OCI-LY3 (cell line): ENCODE measurements at regions not wholly inside any gene's neighbourhood (a gene's known extent, or its start where the extent isn't known, plus 50 kb on each side); places are given as distances from the start of the nearest gene placed in this dataset.

Source experiments
- H2AFZ ChIP-seq: fragments of 200-600, 300-600 bp; shearing (Covaris generic); 2 replicates; pipeline ENCODE4 v1.6.0; 2014; ENCODE audit warnings: antibody characterized with exemption, low read depth, low read length
- H3K27ac ChIP-seq: fragments of 200-600, 300-600 bp; sonication (generic); 2 replicates; pipeline ENCODE4 v1.5.1; 2014; ENCODE audit warnings: mild to moderate bottlenecking, low read length, moderate library complexity, mixed read lengths
- H3K27me3 ChIP-seq: fragments of 200-600, 300-600 bp; sonication (generic); 2 replicates; pipeline ENCODE4 v1.6.1; 2014; ENCODE audit warnings: low read depth, low read length, mixed read lengths
- H3K36me3 ChIP-seq: fragments of 200-600, 300-600 bp; sonication (generic); replicated peaks from 2 replicates; pipeline ENCODE3; 2014; ENCODE audit warnings: low read depth, low read length, mixed read lengths
- H3K4me1 ChIP-seq: fragments of 300-600, 200-600 bp; sonication (generic); 2 replicates; pipeline ENCODE4 v1.6.1; 2014; ENCODE audit warnings: low read length, mixed read lengths
- H3K4me2 ChIP-seq: fragments of 200-600, 300-600 bp; sonication (generic); 2 replicates; pipeline ENCODE4 v1.6.1; 2014; ENCODE audit warnings: low read length, mixed read lengths
- H3K4me3 ChIP-seq: fragments of 300-600, 200-600 bp; sonication (generic); 2 replicates; pipeline ENCODE4 v1.5.1; 2014; ENCODE audit warnings: antibody characterized with exemption, mild to moderate bottlenecking, low read length, moderate library complexity
- H3K79me2 ChIP-seq: fragments of 300-600, 200-600 bp; shearing (Covaris generic); 2 replicates; pipeline ENCODE4 v1.6.1; 2014; ENCODE audit warnings: mild to moderate bottlenecking, low read length, mixed read lengths
- H3K9ac ChIP-seq: fragments of 300-600, 200-600 bp; shearing (Covaris generic); 2 replicates; pipeline ENCODE4 v1.6.0; 2014; ENCODE audit warnings: mild to moderate bottlenecking, low read length, moderate library complexity
- H3K9me3 ChIP-seq: fragments of 200-600, 300-600 bp; shearing (Covaris generic); 2 replicates; pipeline ENCODE4 v1.6.1; 2014; ENCODE audit warnings: low read length, mixed read lengths; ENCODE audit not compliant: insufficient read depth
- H4K20me1 ChIP-seq: fragments of 200-600, 300-600 bp; sonication (generic); 2 replicates; pipeline ENCODE4 v1.6.1; 2016; ENCODE audit warnings: low read length, mixed read lengths; ENCODE audit not compliant: insufficient read depth
- EZH2phosphoT487 ChIP-seq: fragments of 200-600 bp; shearing (Covaris generic); IDR thresholded peaks from 2 replicates; pipeline ENCODE4 v1.6.1; 2018; ENCODE audit warnings: antibody characterized with exemption, mixed run types, low read depth
- TF ChIP-seq, protein P1 (sequence below): fragments of 200-600, 300-600 bp; sonication (generic); IDR thresholded peaks from 2 replicates; pipeline ENCODE4 v1.5.1; 2014; ENCODE audit warnings: antibody characterized with exemption, low read length, low read depth

GRCh38 chr2:136298631-136299030 lies 180.7 kb upstream of the CXCR4 start:
- no peak overlapping the region for H2AFZ ChIP-seq
- no peak overlapping the region for H3K9ac ChIP-seq
- TF ChIP-seq EZH2phosphoT487: no peak
- TF ChIP-seq, protein P1, sequence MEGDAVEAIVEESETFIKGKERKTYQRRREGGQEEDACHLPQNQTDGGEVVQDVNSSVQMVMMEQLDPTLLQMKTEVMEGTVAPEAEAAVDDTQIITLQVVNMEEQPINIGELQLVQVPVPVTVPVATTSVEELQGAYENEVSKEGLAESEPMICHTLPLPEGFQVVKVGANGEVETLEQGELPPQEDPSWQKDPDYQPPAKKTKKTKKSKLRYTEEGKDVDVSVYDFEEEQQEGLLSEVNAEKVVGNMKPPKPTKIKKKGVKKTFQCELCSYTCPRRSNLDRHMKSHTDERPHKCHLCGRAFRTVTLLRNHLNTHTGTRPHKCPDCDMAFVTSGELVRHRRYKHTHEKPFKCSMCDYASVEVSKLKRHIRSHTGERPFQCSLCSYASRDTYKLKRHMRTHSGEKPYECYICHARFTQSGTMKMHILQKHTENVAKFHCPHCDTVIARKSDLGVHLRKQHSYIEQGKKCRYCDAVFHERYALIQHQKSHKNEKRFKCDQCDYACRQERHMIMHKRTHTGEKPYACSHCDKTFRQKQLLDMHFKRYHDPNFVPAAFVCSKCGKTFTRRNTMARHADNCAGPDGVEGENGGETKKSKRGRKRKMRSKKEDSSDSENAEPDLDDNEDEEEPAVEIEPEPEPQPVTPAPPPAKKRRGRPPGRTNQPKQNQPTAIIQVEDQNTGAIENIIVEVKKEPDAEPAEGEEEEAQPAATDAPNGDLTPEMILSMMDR: no peak
- no peaks in the 10 kb centered on the region for H3K79me2 ChIP-seq
- H3K4me3 ChIP-seq: no peak overlapping the region
- H3K4me1 ChIP-seq: no peaks in the 10 kb centered on the region
- H3K9me3 ChIP-seq: no peaks in the 10 kb centered on the region
- no peaks in the 10 kb centered on the region for H4K20me1 ChIP-seq
- no peak overlapping the region for H3K27ac ChIP-seq
- H3K27me3 ChIP-seq: peaks cover 9% of the 10 kb centered on the region
- no peak overlapping the region for H3K4me2 ChIP-seq
- no peaks in the 10 kb centered on the region for H3K36me3 ChIP-seq

DNA sequence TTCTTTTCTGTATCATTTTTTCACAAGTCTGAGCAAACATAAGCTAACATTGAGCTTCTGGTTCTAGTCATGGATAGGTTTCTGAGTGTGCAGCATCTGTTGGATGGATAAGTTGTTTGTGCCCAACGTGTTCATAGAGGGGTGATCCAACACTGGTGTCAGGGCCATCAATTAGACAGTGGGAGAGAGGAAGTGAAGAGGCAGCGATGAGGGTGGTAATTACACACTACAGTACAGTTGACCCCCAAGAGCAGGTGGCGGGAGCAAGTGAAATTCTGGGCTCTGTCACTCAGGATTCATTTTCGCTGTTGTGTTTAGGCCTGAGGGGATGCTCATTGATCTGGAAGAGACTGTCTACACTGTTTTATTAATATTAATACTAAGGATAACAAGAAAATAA lies 180.0 kb upstream of the CXCR4 start:
- no peak overlapping the region for H3K27ac ChIP-seq
- no peaks in the 10 kb centered on the region for H3K4me1 ChIP-seq
- no peaks in the 10 kb centered on the region for H4K20me1 ChIP-seq
- H3K36me3 ChIP-seq: no peaks in the 10 kb centered on the region
- no peak overlapping the region for H2AFZ ChIP-seq
- TF ChIP-seq, protein P1: no peak
- H3K79me2 ChIP-seq: no peaks in the 10 kb centered on the region
- H3K27me3 ChIP-seq: peaks cover 3% of the 10 kb centered on the region; the same call in 1 of the 2 replicates
- no peak overlapping the region for H3K9ac ChIP-seq
- no peak overlapping the region for H3K4me2 ChIP-seq
- H3K9me3 ChIP-seq: no peaks in the 10 kb centered on the region
- H3K4me3 ChIP-seq: no peak overlapping the region

GRCh38 chr2:136297312-136297711 lies 179.4 kb upstream of the CXCR4 start:
- Histone ChIP-seq H3K27me3 (no peaks in the 10 kb centered on the region), H3K4me1 (no peaks in the 10 kb centered on the region), H4K20me1 (no peaks in the 10 kb centered on the region), H3K79me2 (no peaks in the 10 kb centered on the region), H3K36me3 (no peaks in the 10 kb centered on the region), H3K4me3 (no peak overlapping the region), H3K4me2 (no peak overlapping the region), H2AFZ (no peak overlapping the region), H3K9me3 (no peaks in the 10 kb centered on the region), H3K9ac (no peak overlapping the region), H3K27ac (no peak overlapping the region)
- TF ChIP-seq, protein P1: no peak
- TF ChIP-seq EZH2phosphoT487: no peak

DNA sequence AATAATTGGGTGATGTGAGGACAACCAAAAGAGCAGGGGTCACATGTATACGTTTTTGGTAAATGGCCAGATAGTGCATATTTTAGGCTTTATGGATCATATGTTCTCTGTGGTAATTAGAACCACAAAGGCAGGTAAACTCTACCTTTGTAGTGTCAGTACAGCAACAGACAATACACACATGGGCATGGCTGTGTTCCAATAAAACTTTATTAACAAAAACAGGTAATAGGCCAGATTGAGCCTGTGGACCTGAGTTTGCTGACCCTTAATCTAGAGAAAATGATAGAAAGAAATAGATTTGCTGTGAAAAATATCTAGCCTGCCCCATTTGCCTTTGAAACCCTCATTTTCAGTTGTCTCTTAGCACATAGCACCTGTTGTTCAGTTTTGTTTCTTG lies 177.2 kb upstream of the CXCR4 start:
- H3K4me3 ChIP-seq: no peak overlapping the region
- TF ChIP-seq, protein P1: no peak
- no peak for TF ChIP-seq EZH2phosphoT487
- H3K9ac ChIP-seq: no peak overlapping the region
- no peaks in the 10 kb centered on the region for H3K79me2 ChIP-seq
- no peaks in the 10 kb centered on the region for H3K4me1 ChIP-seq
- H4K20me1 ChIP-seq: no peaks in the 10 kb centered on the region
- H3K4me2 ChIP-seq: no peak overlapping the region
- H3K9me3 ChIP-seq: no peaks in the 10 kb centered on the region
- no peak overlapping the region for H3K27ac ChIP-seq
- H2AFZ ChIP-seq: no peak overlapping the region
- H3K36me3 ChIP-seq: no peaks in the 10 kb centered on the region
- H3K27me3 ChIP-seq: no peaks in the 10 kb centered on the region
